Parathyroid adenoma (tissue), 2 donors: ENCODE measurements at regions not wholly inside any gene's neighbourhood (a gene's known extent, or its start where the extent isn't known, plus 50 kb on each side); places are given as distances from the start of the nearest gene placed in this dataset.
A peak's percentile ranks its signal among the peaks of the same experiment; 100 is the strongest.
"Not testable (repeated sequence)": the region's sequence is repeated elsewhere in the genome, so short reads cannot be mapped to it uniquely, and the experiment has no call there.

Source experiments
- H2AFZ ChIP-seq: fragments of 300-600 bp; sonication (generic); one replicate; pipeline ENCODE4 v1.7.0; 2017; ENCODE audit warnings: antibody characterized with exemption, mild to moderate bottlenecking
- H3K27ac ChIP-seq: fragments of 300-600 bp; sonication (generic); one replicate; pipeline ENCODE4 v1.7.0; 2017
- H3K27me3 ChIP-seq: fragments of 300-600 bp; sonication (generic); one replicate; pipeline ENCODE4 v1.7.0; 2017; ENCODE audit warnings: low read length; ENCODE audit not compliant: control insufficient read depth, insufficient read depth
- H3K36me3 ChIP-seq: fragments of 300-600 bp; sonication (generic); one replicate; pipeline ENCODE4 v1.7.0; 2017; ENCODE audit warnings: low read length; ENCODE audit not compliant: control insufficient read depth, insufficient read depth
- H3K4me1 ChIP-seq: fragments of 300-600 bp; sonication (generic); one replicate; pipeline ENCODE4 v1.7.0; 2017; ENCODE audit warnings: control low read depth
- H3K4me2 ChIP-seq: fragments of 300-600 bp; sonication (generic); one replicate; pipeline ENCODE4 v1.7.0; 2017; ENCODE audit warnings: low read length
- H3K4me3 ChIP-seq: fragments of 300-600 bp; sonication (generic); one replicate; pipeline ENCODE4 v1.7.0; 2017; ENCODE audit warnings: low read depth, low read length
- H3K79me2 ChIP-seq: fragments of 300-600 bp; sonication (generic); one replicate; pipeline ENCODE4 v1.7.0; 2017; ENCODE audit warnings: control low read depth
- H3K9ac ChIP-seq: fragments of 300-600 bp; sonication (generic); one replicate; pipeline ENCODE4 v1.7.0; 2017; ENCODE audit warnings: mild to moderate bottlenecking
- H3K9me3 ChIP-seq: fragments of 300-600 bp; sonication (generic); one replicate; pipeline ENCODE4 v1.7.0; 2017; ENCODE audit warnings: low read length; ENCODE audit not compliant: control insufficient read depth
- CTCF ChIP-seq: fragments of 300-600 bp; sonication (generic); IDR thresholded peaks from one replicate; pipeline ENCODE4 v1.7.0; 2017; ENCODE audit warnings: antibody characterized with exemption, mild to moderate bottlenecking
- donor health status: primary hyperparathyroidism.

- H3K9me3 ChIP-seq, result no peaks in the 10 kb centered on the region
- H3K4me2 ChIP-seq, result no peak overlapping the region
- H3K4me1 ChIP-seq, result no peaks in the 10 kb centered on the region
- peaks cover 6% of the 10 kb centered on the region for H3K79me2 ChIP-seq
- TF ChIP-seq CTCF, result no peak
- H2AFZ ChIP-seq, result no peak overlapping the region
- H3K27me3 ChIP-seq, result no peaks in the 10 kb centered on the region
- no peaks in the 10 kb centered on the region for H3K36me3 ChIP-seq
- H3K27ac ChIP-seq, result no peak overlapping the region
- no peak overlapping the region for H3K4me3 ChIP-seq
- no peak overlapping the region for H3K9ac ChIP-seq
These were observed 110.9 kb upstream of the GRK3 start for GRCh38 chr22:25453557-25453956.

DNA sequence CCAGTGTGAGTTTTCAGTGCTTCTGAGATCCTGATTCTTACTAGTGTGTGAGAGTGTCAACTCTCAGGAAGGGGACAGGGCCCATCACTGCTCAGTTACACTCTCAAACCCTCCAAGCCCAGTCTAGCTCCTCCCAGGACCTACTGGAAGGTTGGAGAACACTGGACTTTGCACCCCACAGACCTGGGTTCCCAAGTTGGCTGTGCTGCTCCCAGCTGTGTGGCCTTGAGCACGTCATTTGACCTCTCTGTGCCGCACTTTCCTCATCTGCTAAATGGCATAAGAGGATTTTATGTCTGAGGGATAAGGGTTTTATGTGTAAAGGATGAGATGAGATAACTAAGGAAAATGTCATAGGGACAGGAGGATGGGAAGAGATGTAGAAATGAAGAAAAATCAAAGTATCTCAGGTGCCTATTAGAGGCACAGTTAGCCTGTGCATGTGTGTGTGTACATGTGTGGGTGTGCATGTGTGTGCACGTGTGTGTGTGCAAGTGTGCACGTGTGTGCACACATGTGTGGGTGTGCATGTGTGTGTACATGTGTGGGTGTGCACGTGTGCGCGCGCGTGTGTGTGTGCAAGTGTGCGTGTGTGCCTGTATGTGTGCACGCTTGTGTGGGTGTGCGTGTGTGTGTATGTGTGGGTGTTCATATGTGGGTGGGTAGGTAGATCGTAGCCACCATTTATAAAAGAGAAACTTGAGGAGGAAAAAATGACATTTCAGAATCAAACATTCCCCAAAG, 108.0 kb upstream of the GRK3 start:
- not testable (repeated sequence) for H3K36me3 ChIP-seq, H3K4me2 ChIP-seq, H3K27ac ChIP-seq, H3K9me3 ChIP-seq, H3K9ac ChIP-seq, H3K79me2 ChIP-seq, H3K27me3 ChIP-seq, H2AFZ ChIP-seq, H3K4me3 ChIP-seq, H3K4me1 ChIP-seq

DNA sequence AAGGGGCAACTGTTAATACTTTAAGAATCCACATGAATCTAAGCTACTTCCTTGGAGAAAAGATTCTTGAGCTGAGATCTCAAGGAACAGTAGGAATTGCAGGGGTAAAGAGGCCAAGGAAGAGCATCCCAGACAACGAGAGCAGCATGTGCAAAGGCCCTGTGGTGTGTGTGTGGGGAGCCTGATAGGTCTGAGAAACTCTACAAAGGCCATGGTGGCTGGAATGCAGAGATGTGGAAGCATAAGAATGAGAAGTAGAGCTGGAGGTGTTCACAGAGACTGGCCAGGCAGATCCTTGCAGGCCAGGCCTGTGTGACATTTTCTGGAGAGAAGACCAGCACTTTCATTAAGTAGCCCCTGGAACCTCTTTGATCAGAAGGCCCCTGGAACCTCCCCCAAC, 105.8 kb upstream of the GRK3 start:
- H3K4me3 ChIP-seq, H3K79me2 ChIP-seq, H3K4me1 ChIP-seq, H3K9me3 ChIP-seq, H3K9ac ChIP-seq, H3K4me2 ChIP-seq, H3K27me3 ChIP-seq, H3K27ac ChIP-seq, H3K36me3 ChIP-seq, H2AFZ ChIP-seq: not testable (repeated sequence)

DNA sequence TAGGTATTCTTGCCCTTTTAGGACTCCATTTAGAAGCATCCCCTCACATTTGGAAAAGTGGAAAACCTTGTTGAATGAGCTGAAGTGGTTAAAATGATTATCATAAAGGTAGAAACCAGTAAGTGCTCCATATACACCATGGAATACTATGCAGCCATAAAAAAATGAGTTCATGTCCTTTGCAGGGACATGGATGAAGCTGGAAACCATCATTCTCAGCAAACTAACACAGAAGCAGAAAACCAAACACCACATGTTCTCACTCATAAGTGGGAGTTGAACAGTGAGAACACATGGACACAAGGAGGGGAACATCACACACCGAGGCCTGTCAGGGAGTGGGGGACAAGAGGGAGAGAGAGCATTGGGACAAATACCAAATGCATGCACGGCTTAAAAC, 103.8 kb upstream of the GRK3 start:
- not testable (repeated sequence) for H3K4me3 ChIP-seq, H3K79me2 ChIP-seq, H2AFZ ChIP-seq, H3K4me1 ChIP-seq, H3K4me2 ChIP-seq, H3K27ac ChIP-seq, H3K9ac ChIP-seq, H3K9me3 ChIP-seq, H3K27me3 ChIP-seq, H3K36me3 ChIP-seq

DNA sequence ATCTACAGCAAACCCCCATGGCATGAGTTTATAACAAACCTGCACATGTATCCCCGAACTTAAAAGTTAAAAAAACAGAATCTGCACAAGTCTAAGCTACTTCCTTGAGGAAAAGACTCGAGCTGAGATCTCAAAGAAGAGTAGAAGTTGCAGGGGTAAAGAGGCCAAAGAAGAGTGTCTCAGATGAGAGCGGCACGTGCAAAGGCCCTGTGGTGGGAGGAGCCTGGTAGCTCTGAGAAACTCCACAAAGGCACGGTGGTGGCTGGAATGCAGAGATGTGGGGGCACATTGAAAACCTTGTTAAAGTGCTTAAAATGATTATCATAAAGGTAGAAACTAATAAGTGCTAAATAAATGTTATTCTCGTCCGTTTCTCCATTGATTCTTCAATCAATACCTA, 103.2 kb upstream of the GRK3 start:
- Histone ChIP-seq H3K4me1 (no peaks in the 10 kb centered on the region), H3K27ac (no peak overlapping the region), H3K4me2 (no peak overlapping the region), H3K79me2 (no peaks in the 10 kb centered on the region), H3K36me3 (no peaks in the 10 kb centered on the region), H2AFZ (no peak overlapping the region), H3K9me3 (no peaks in the 10 kb centered on the region), H3K27me3 (no peaks in the 10 kb centered on the region), H3K9ac (no peak overlapping the region), H3K4me3 (no peak overlapping the region)
- no peak for TF ChIP-seq CTCF

DNA sequence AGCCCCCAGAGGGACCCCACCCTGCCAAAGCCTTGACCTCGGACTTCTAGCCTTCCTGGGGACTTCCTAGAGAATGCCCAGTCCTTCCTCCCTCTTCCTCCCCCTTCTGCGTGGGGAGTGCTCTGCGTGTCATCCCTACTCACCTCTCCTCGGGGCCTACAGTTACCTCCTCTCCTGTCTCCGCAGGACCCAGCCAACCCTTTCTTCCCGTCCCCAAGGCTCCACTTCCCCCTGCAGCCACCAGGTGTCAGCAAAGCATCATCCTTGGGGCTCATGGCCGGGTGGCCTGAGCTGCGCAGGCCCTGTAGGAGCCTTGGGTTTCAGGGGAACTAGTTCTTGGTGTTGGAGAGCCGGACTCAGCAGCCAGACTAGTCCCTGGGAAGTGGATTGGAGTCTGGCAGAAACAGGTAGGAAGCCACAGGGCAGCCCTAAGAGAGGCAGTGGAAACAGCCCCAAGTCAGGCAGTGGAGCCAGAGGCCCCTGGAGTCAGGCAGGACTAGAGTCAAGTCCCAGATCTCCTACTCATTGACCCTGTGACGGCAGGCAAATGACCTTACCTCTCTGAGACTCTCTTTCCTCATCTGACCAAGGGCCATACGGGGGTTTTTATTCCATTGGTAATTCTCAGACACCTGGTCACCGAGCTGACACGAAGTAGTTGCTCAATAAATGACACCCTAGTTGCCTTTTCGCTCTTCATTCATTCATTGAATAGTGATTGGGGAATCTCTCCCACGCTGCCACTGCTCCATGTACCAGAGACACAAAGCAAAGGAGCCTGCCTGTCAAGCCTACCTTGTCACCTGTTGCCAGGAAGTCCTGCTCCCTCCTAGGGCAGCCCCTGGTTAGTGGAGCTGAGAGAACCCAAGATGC, 101.8 kb upstream of the GRK3 start:
- H3K4me2 ChIP-seq, H3K9me3 ChIP-seq, H3K4me1 ChIP-seq, H3K36me3 ChIP-seq, H3K79me2 ChIP-seq, H3K27ac ChIP-seq, H3K9ac ChIP-seq, H3K27me3 ChIP-seq, H2AFZ ChIP-seq, H3K4me3 ChIP-seq: not testable (repeated sequence)
- peak; percentile 95 for TF ChIP-seq CTCF

DNA sequence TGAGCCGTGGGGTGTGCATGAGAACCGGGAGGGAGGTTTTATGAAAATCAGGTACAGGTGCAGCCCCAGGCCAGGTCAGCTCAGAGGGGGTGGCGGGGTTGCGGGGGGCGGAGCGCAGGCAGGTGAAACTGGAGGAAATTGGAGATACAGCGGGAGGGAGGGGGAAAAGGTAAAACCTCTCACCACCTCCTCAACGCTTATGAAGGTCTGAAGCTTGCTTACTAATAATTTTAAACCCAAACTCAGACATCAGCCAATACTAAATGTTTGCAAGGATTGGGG, 101.2 kb upstream of the GRK3 start:
- not testable (repeated sequence) for H3K4me1 ChIP-seq, H3K36me3 ChIP-seq, H3K4me2 ChIP-seq, H3K27ac ChIP-seq, H3K9me3 ChIP-seq, H3K79me2 ChIP-seq, H3K4me3 ChIP-seq, H3K9ac ChIP-seq, H2AFZ ChIP-seq, H3K27me3 ChIP-seq

DNA sequence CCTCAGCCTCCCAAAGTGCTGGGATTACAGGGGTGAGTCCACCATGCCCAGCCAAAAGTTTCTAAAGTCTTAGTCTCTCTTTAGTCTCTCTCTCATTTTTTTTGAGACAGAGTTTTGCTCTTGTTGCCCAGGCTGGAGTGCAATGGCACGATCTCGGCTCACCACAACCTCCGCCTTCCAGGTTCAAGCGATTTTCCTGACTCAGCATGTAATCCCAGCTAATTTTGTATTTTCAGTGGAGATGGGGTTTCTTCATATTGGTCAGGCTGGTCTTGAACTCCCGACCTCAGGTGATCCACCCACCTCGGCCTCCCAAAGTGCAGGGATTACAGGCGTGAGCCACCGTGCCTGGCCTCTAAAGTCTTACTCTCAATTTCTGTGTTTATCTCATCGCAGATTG, 100.1 kb upstream of the GRK3 start:
- H3K79me2 ChIP-seq, H3K9ac ChIP-seq, H3K4me1 ChIP-seq, H3K4me3 ChIP-seq, H3K9me3 ChIP-seq, H3K27ac ChIP-seq, H2AFZ ChIP-seq, H3K4me2 ChIP-seq, H3K36me3 ChIP-seq, H3K27me3 ChIP-seq: not testable (repeated sequence)
